Central memory CD8-positive, alpha-beta T cell (primary cell): ENCODE measurements at regions not wholly inside any gene's neighbourhood (a gene's known extent, or its start where the extent isn't known, plus 50 kb on each side); places are given as distances from the start of the nearest gene placed in this dataset.

Experiments
- ATAC-seq: fragments of 150-1000 bp; cut with Tn5 transposase; replicated peaks from 2 replicates; pipeline ENCODE4 v1.10.0; 2022; ENCODE audit warnings: mild to moderate bottlenecking, moderate FRiP score, moderate number of reproducible peaks; ENCODE audit not compliant: poor library complexity, severe bottlenecking; ENCODE audit errors: extremely low read depth
- DNase-seq, 2 donors: peaks; one replicate each; pipeline ENCODE4 v3.0.0; 2021; ENCODE audit warnings: low spot score in 2 of 2
- H3K27ac Mint-ChIP-seq: one replicate; pipeline ENCODE4 v1.8.0; 2022; ENCODE audit warnings: low read depth, mild to moderate bottlenecking, moderate library complexity, mixed read lengths
- H3K27me3 Mint-ChIP-seq: one replicate; pipeline ENCODE4 v1.8.0; 2022; ENCODE audit warnings: mixed read lengths
- H3K36me3 Mint-ChIP-seq: one replicate; pipeline ENCODE4 v1.8.0; 2022; ENCODE audit warnings: mild to moderate bottlenecking, moderate library complexity, mixed read lengths; ENCODE audit not compliant: insufficient read depth
- H3K4me1 Mint-ChIP-seq: one replicate; pipeline ENCODE4 v1.8.0; 2022; ENCODE audit warnings: mixed read lengths
- H3K4me3 Mint-ChIP-seq: one replicate; pipeline ENCODE4 v1.8.0; 2022; ENCODE audit warnings: mild to moderate bottlenecking, moderate library complexity, mixed read lengths
- H3K9me3 Mint-ChIP-seq: one replicate; pipeline ENCODE4 v1.8.0; 2022; ENCODE audit warnings: mixed read lengths

- H3K27ac Mint-ChIP-seq, result no peak overlapping the region
- H3K4me3 Mint-ChIP-seq, result no peak overlapping the region
- H3K9me3 Mint-ChIP-seq, result no peaks in the 10 kb centered on the region
- H3K4me1 Mint-ChIP-seq, result peaks cover 4% of the 10 kb centered on the region
- DNase-seq (no peak), ATAC-seq (no peak)
- H3K36me3 Mint-ChIP-seq, result peaks cover 3% of the 10 kb centered on the region
- peaks cover 73% of the 10 kb centered on the region for H3K27me3 Mint-ChIP-seq
These were observed 84.0 kb upstream of the ALDH1L1 start for GRCh38 chr3:126264381-126264780.

GRCh38 chr3:126263971-126264370 is 83.6 kb upstream of the ALDH1L1 start:
- Mint-ChIP-seq H3K9me3 (no peaks in the 10 kb centered on the region), H3K27me3 (peaks cover 73% of the 10 kb centered on the region), H3K4me3 (no peak overlapping the region), H3K36me3 (peaks cover 3% of the 10 kb centered on the region), H3K27ac (no peak overlapping the region), H3K4me1 (peaks cover 4% of the 10 kb centered on the region)
- no peak for DNase-seq
- ATAC-seq, result no peak

GRCh38 chr3:126263539-126263938 is 83.2 kb upstream of the ALDH1L1 start:
- Mint-ChIP-seq H3K9me3 (no peaks in the 10 kb centered on the region), H3K4me3 (no peak overlapping the region), H3K36me3 (peaks cover 3% of the 10 kb centered on the region), H3K4me1 (peaks cover 8% of the 10 kb centered on the region), H3K27me3 (peaks cover 72% of the 10 kb centered on the region), H3K27ac (no peak overlapping the region)
- ATAC-seq (no peak), DNase-seq (no peak)

GRCh38 chr3:126262227-126262626 is 81.8 kb upstream of the ALDH1L1 start:
- ATAC-seq (no peak), DNase-seq (no peak)
- Mint-ChIP-seq H3K27ac (no peak overlapping the region), H3K9me3 (no peaks in the 10 kb centered on the region), H3K27me3 (peaks cover 59% of the 10 kb centered on the region), H3K36me3 (peaks cover 3% of the 10 kb centered on the region), H3K4me3 (no peak overlapping the region), H3K4me1 (peaks cover 7% of the 10 kb centered on the region)

GRCh38 chr3:126261037-126261436 is 80.7 kb upstream of the ALDH1L1 start:
- peaks cover 50% of the 10 kb centered on the region for H3K27me3 Mint-ChIP-seq
- H3K4me3 Mint-ChIP-seq, result no peak overlapping the region
- ATAC-seq, result no peak

GRCh38 chr3:126259411-126260391 is 79.3 kb upstream of the ALDH1L1 start:
- Mint-ChIP-seq H3K36me3 (peaks cover 3% of the 10 kb centered on the region), H3K9me3 (no peaks in the 10 kb centered on the region), H3K4me1 (peaks cover 5% of the 10 kb centered on the region), H3K27ac (no peak overlapping the region), H3K27me3 (peaks cover 38% of the 10 kb centered on the region), H3K4me3 (no peak overlapping the region)
- ATAC-seq (no peak), DNase-seq (no peak)

More at GRCh38 chr3:126261037-126261436, 80.7 kb upstream of the ALDH1L1 start:
- Mint-ChIP-seq H3K4me1 (peaks cover 5% of the 10 kb centered on the region), H3K36me3 (peaks cover 3% of the 10 kb centered on the region), H3K9me3 (no peaks in the 10 kb centered on the region), H3K27ac (no peak overlapping the region)
- DNase-seq, result no peak

- ATAC-seq, result no peak
- Mint-ChIP-seq H3K36me3 (peaks cover 3% of the 10 kb centered on the region), H3K9me3 (no peaks in the 10 kb centered on the region), H3K4me3 (no peak overlapping the region), H3K27me3 (peaks cover 28% of the 10 kb centered on the region), H3K27ac (no peak overlapping the region), H3K4me1 (peaks cover 5% of the 10 kb centered on the region)
- DNase-seq, result no peak
These were observed 78.3 kb upstream of the ALDH1L1 start for GRCh38 chr3:126258670-126259069.

GRCh38 chr3:126257984-126258383 is 77.6 kb upstream of the ALDH1L1 start:
- no peak overlapping the region for H3K27ac Mint-ChIP-seq
- no peak for DNase-seq
- peaks cover 3% of the 10 kb centered on the region for H3K36me3 Mint-ChIP-seq
- H3K4me1 Mint-ChIP-seq, result peaks cover 5% of the 10 kb centered on the region
- no peaks in the 10 kb centered on the region for H3K9me3 Mint-ChIP-seq
- no peak overlapping the region for H3K4me3 Mint-ChIP-seq
- ATAC-seq, result no peak
- peaks cover 21% of the 10 kb centered on the region for H3K27me3 Mint-ChIP-seq

GRCh38 chr3:126257174-126257573 is 76.8 kb upstream of the ALDH1L1 start:
- DNase-seq (no peak), ATAC-seq (no peak)
- peaks cover 1% of the 10 kb centered on the region for H3K36me3 Mint-ChIP-seq
- H3K4me1 Mint-ChIP-seq, result peaks cover 5% of the 10 kb centered on the region
- no peak overlapping the region for H3K4me3 Mint-ChIP-seq
- no peaks in the 10 kb centered on the region for H3K9me3 Mint-ChIP-seq
- no peak overlapping the region for H3K27ac Mint-ChIP-seq
- peaks cover 17% of the 10 kb centered on the region for H3K27me3 Mint-ChIP-seq

GRCh38 chr3:126256251-126256650 is 75.9 kb upstream of the ALDH1L1 start:
- H3K9me3 Mint-ChIP-seq, result no peaks in the 10 kb centered on the region
- peaks cover 1% of the 10 kb centered on the region for H3K36me3 Mint-ChIP-seq
- H3K4me3 Mint-ChIP-seq, result no peak overlapping the region
- H3K27me3 Mint-ChIP-seq, result peaks cover 8% of the 10 kb centered on the region
- DNase-seq, result no peak
- no peak for ATAC-seq
- peaks cover 5% of the 10 kb centered on the region for H3K4me1 Mint-ChIP-seq
- no peak overlapping the region for H3K27ac Mint-ChIP-seq

GRCh38 chr3:126253072-126253471 is 72.7 kb upstream of the ALDH1L1 start:
- DNase-seq (no peak), ATAC-seq (no peak)
- no peak overlapping the region for H3K4me3 Mint-ChIP-seq
- H3K4me1 Mint-ChIP-seq, result no peaks in the 10 kb centered on the region
- no peak overlapping the region for H3K27ac Mint-ChIP-seq
- H3K36me3 Mint-ChIP-seq, result no peaks in the 10 kb centered on the region
- H3K27me3 Mint-ChIP-seq, result peaks cover 13% of the 10 kb centered on the region
- H3K9me3 Mint-ChIP-seq, result peaks cover 5% of the 10 kb centered on the region

GRCh38 chr3:126252373-126252772 is 72.0 kb upstream of the ALDH1L1 start:
- H3K27ac Mint-ChIP-seq, result no peak overlapping the region
- no peak overlapping the region for H3K4me3 Mint-ChIP-seq

More at GRCh38 chr3:126252373-126252772, 72.0 kb upstream of the ALDH1L1 start:
- Mint-ChIP-seq H3K27me3 (peaks cover 20% of the 10 kb centered on the region), H3K4me1 (no peaks in the 10 kb centered on the region), H3K36me3 (no peaks in the 10 kb centered on the region), H3K9me3 (peaks cover 10% of the 10 kb centered on the region)
- DNase-seq (no peak), ATAC-seq (no peak)
